ENCODE measurements at regions not wholly inside any gene's neighbourhood (a gene's known extent, or its start where the extent isn't known, plus 50 kb on each side); places are given as distances from the start of the nearest gene placed in this dataset.

- TF ChIP-seq NCOA2 (CRISPR knock-in tag; IDR thresholded peaks at IDR 0.05) (no peak), JUN (CRISPR knock-in tag; IDR thresholded peaks at IDR 0.05) (no peak), ESRRA (CRISPR knock-in tag; IDR thresholded peaks at IDR 0.05; ENCODE audit: low read depth) (no peak), BRCA1 (CRISPR knock-in tag; IDR thresholded peaks at IDR 0.05) (no peak), MAFF (IDR thresholded peaks at IDR 0.05; ENCODE audit: low read depth, low read length) (no peak), ZNF549 (CRISPR knock-in tag; IDR thresholded peaks at IDR 0.05) (no peak), CTCF (CRISPR knock-in tag; IDR thresholded peaks at IDR 0.05) (no peak), SMAD1 (CRISPR knock-in tag; IDR thresholded peaks at IDR 0.05; ENCODE audit: borderline replicate concordance, low read depth) (no peak), SAP130 (CRISPR knock-in tag; IDR thresholded peaks at IDR 0.05; ENCODE audit: low read depth) (no peak)
Measured at GRCh38 chr4:187193141-187193540, 469.5 kb upstream of the FAT1 start.
